Sigmoid colon (tissue), 6 donors: ENCODE measurements at regions not wholly inside any gene's neighbourhood (a gene's known extent, or its start where the extent isn't known, plus 50 kb on each side); places are given as distances from the start of the nearest gene placed in this dataset.

Experiments
- DNase-seq: peaks from one replicate; pipeline ENCODE4 v3.0.0-alpha.2; 2019
- H3K27ac ChIP-seq, 4 donors: fragments of 200-600 bp; sonication (generic); one replicate each; pipeline ENCODE4 v1.5.1; 2016 to 2019; ENCODE audit warnings: mild to moderate bottlenecking in 1 of 4
- H3K27me3 ChIP-seq, 3 donors: fragments of 200-600 bp; sonication (generic); one replicate each; pipeline ENCODE4 v1.5.1; 2019; ENCODE audit warnings: mild to moderate bottlenecking in 1 of 3
- H3K36me3 ChIP-seq, 4 donors: fragments of 200-600 bp; sonication (generic); one replicate each; pipeline ENCODE4 v1.5.1; 2016 to 2019
- H3K4me1 ChIP-seq, 4 donors: fragments of 200-600 bp; sonication (generic); one replicate each; pipeline ENCODE4 v1.5.1; 2017 to 2019
- H3K4me3 ChIP-seq, 4 donors: fragments of 200-600 bp; sonication (generic); one replicate each; pipeline ENCODE4 v1.5.1; 2017 to 2019; ENCODE audit warnings: mild to moderate bottlenecking in 2 of 4, moderate library complexity in 1 of 4
- H3K9me3 ChIP-seq, 4 donors: fragments of 200-600 bp in 3 of 4; sonication (generic) in 3 of 4; one replicate each; pipeline versions ENCODE4 v1.5.1 to v1.6.1; 2013 to 2019
- CTCF ChIP-seq, 4 experiments: fragments of 450-650 bp in 3 of 4; fragments of 200-600 bp in 1 of 4; IDR thresholded peaks; one replicate each; pipeline ENCODE4 v1.5.1; 2016 to 2019; ENCODE audit warnings: antibody characterized with exemption in 4 of 4, mild to moderate bottlenecking in 3 of 4, moderate library complexity in 2 of 4
- EP300 ChIP-seq, 4 donors: sonication (generic); formaldehyde crosslinking; IDR thresholded peaks; one replicate each; pipeline ENCODE4 v1.6.1; 2017; ENCODE audit warnings: antibody characterized with exemption in 4 of 4
- POLR2A ChIP-seq, 2 donors: fragments of 450-650 bp; IDR thresholded peaks; one replicate each; pipeline ENCODE4 v1.6.1; 2016; ENCODE audit warnings: antibody characterized with exemption in 2 of 2, mild to moderate bottlenecking in 2 of 2, moderate library complexity in 2 of 2
- POLR2AphosphoS5 ChIP-seq, 4 donors: sonication (generic); formaldehyde crosslinking; IDR thresholded peaks; one replicate each; pipeline ENCODE4 v1.6.1; 2017; ENCODE audit warnings: antibody characterized with exemption in 4 of 4
- WGBS, 2 donors: extraction: QIAGEN DNeasy Blood & Tissue Kit; methylation state at CpG; one replicate each; pipeline ENCODE4 v1.1.7; 2013; 5-methylcytosine and 5-hydroxymethylcytosine counted together
- intact Hi-C: fragments of 100-400 bp; cut with DNase I; formaldehyde crosslinking; loops from one replicate; pipeline ENCODE4 v1.15.1; 2023
- donor health status: healthy with polysubstance abuse.
- donor health status: healthy.

GRCh38 chr1:100622037-100622436, 84.1 kb downstream of the GPR88 start:
- peak overlapping the region in 1 of 4 donors; percentile 3 for H3K27ac ChIP-seq
- H3K4me3 ChIP-seq, result no peak overlapping the region
- TF ChIP-seq EP300 (IDR thresholded peaks at IDR 0.05), result no peak
- peak in 1 of 4 donors; percentile 15 for TF ChIP-seq POLR2AphosphoS5 (IDR thresholded peaks at IDR 0.05)
- TF ChIP-seq POLR2A (IDR thresholded peaks at IDR 0.05), result no peak
- TF ChIP-seq CTCF (IDR thresholded peaks at IDR 0.05), result no peak
- H3K36me3 ChIP-seq, result no peaks in the 10 kb centered on the region
- intact Hi-C loops, result no loop called here
- 4 to 28% methylated on average over 1 of the region's 1 CpG for WGBS, 2 donors
- H3K4me1 ChIP-seq, result peaks cover 0 to 4% (median 0%) of the 10 kb centered on the region in 4 donors
- DNase-seq, result no peak
- no peaks in the 10 kb centered on the region for H3K9me3 ChIP-seq
- H3K27me3 ChIP-seq, result no peaks in the 10 kb centered on the region

GRCh38 chr1:100622506-100622905, 84.6 kb downstream of the GPR88 start:
- Histone ChIP-seq H3K9me3 (no peaks in the 10 kb centered on the region), H3K36me3 (no peaks in the 10 kb centered on the region), H3K4me1 (peaks cover 0 to 4% (median 0%) of the 10 kb centered on the region in 4 donors), H3K27me3 (no peaks in the 10 kb centered on the region), H3K4me3 (no peak overlapping the region), H3K27ac (peak overlapping the region in 1 of 4 donors; percentile 3)
- DNase-seq, result no peak
- 87 to 95% methylated on average over 1 of the region's 1 CpG for WGBS, 2 donors
- TF ChIP-seq CTCF (IDR thresholded peaks at IDR 0.05), result no peak
- no peak for TF ChIP-seq EP300 (IDR thresholded peaks at IDR 0.05)
- TF ChIP-seq POLR2A (IDR thresholded peaks at IDR 0.05), result no peak
- no peak for TF ChIP-seq POLR2AphosphoS5 (IDR thresholded peaks at IDR 0.05)
- intact Hi-C loops, result no loop called here

GRCh38 chr1:100622966-100623762, 85.2 kb downstream of the GPR88 start:
- TF ChIP-seq POLR2A (IDR thresholded peaks at IDR 0.05), result no peak
- TF ChIP-seq EP300 (IDR thresholded peaks at IDR 0.05), result no peak
- no peak for TF ChIP-seq POLR2AphosphoS5 (IDR thresholded peaks at IDR 0.05)
- Histone ChIP-seq H3K27me3 (no peaks in the 10 kb centered on the region), H3K4me1 (peaks cover 0 to 4% (median 0%) of the 10 kb centered on the region in 4 donors), H3K9me3 (no peaks in the 10 kb centered on the region), H3K4me3 (no peak overlapping the region), H3K36me3 (no peaks in the 10 kb centered on the region), H3K27ac (no peak overlapping the region)
- intact Hi-C loops, result no loop called here
- no peak for DNase-seq
- 54 to 75% methylated on average over 5 of the region's 5 CpGs for WGBS, 2 donors

GRCh38 chr1:100624886-100625610, 87.1 kb downstream of the GPR88 start:
- Histone ChIP-seq H3K36me3 (no peaks in the 10 kb centered on the region), H3K27ac (no peak overlapping the region), H3K27me3 (no peaks in the 10 kb centered on the region), H3K9me3 (no peaks in the 10 kb centered on the region), H3K4me3 (no peak overlapping the region), H3K4me1 (peaks cover 0 to 13% (median 7%) of the 10 kb centered on the region in 4 donors)
- 81 to 86% methylated on average over 9 of the region's 9 CpGs for WGBS, 2 donors
- no peak for DNase-seq
- intact Hi-C loops, result no loop called here
- no peak for TF ChIP-seq EP300 (IDR thresholded peaks at IDR 0.05)
- TF ChIP-seq POLR2AphosphoS5 (IDR thresholded peaks at IDR 0.05), result no peak
- no peak for TF ChIP-seq POLR2A (IDR thresholded peaks at IDR 0.05)
- no peak for TF ChIP-seq CTCF (IDR thresholded peaks at IDR 0.05)

GRCh38 chr1:100626397-100626796, 88.5 kb downstream of the GPR88 start:
- no peaks in the 10 kb centered on the region for H3K9me3 ChIP-seq
- H3K27ac ChIP-seq, result no peak overlapping the region
- TF ChIP-seq CTCF (IDR thresholded peaks at IDR 0.05), result no peak
- TF ChIP-seq EP300 (IDR thresholded peaks at IDR 0.05), result no peak
- no peak for TF ChIP-seq POLR2AphosphoS5 (IDR thresholded peaks at IDR 0.05)
- no peak for TF ChIP-seq POLR2A (IDR thresholded peaks at IDR 0.05)
- 64 to 76% methylated on average over 3 of the region's 3 CpGs for WGBS, 2 donors
- H3K36me3 ChIP-seq, result no peaks in the 10 kb centered on the region
- intact Hi-C loops, result no loop called here
- H3K27me3 ChIP-seq, result no peaks in the 10 kb centered on the region
- peaks cover 0 to 12% (median 7%) of the 10 kb centered on the region in 4 donors for H3K4me1 ChIP-seq
- no peak for DNase-seq
- no peak overlapping the region for H3K4me3 ChIP-seq
